HL-60 (cell line): ENCODE measurements at regions not wholly inside any gene's neighbourhood (a gene's known extent, or its start where the extent isn't known, plus 50 kb on each side); places are given as distances from the start of the nearest gene placed in this dataset.

Source experiments
- DNase-seq, 2 experiments: peaks; one replicate each; pipeline ENCODE4 v3.0.0-alpha.2; 2010 to 2020; ENCODE audit warnings: low read depth in 1 of 2, low spot score in 1 of 2
- H3K27ac ChIP-seq: fragments of 250-450 bp; sonication (Bioruptor Pico); replicated peaks from 2 replicates; pipeline ENCODE4 v1.5.1; 2020; ENCODE audit warnings: mild to moderate bottlenecking, moderate library complexity
- H3K27me3 ChIP-seq: fragments of 250-450 bp; sonication (Bioruptor Pico); 2 replicates; pipeline ENCODE4 v1.5.1; 2021; ENCODE audit warnings: mild to moderate bottlenecking, moderate library complexity; ENCODE audit not compliant: insufficient read depth, poor library complexity, severe bottlenecking
- H3K4me3 ChIP-seq: replicated peaks from 2 replicates; pipeline ENCODE4 v1.5.1; 2011; ENCODE audit warnings: mild to moderate bottlenecking, control low read depth, low read length; ENCODE audit not compliant: insufficient read depth
- GABPA ChIP-seq: IDR thresholded peaks from 2 replicates; pipeline ENCODE4 v1.6.1; 2012; ENCODE audit warnings: low read depth
- POLR2AphosphoS5 ChIP-seq: IDR thresholded peaks from 2 replicates; pipeline ENCODE4 v1.6.1; 2012; ENCODE audit warnings: low read depth
- SPI1 ChIP-seq: IDR thresholded peaks from 2 replicates; pipeline ENCODE4 v1.6.1; 2012; ENCODE audit warnings: low read depth, mild to moderate bottlenecking, borderline replicate concordance
- TF ChIP-seq, protein P1 (sequence below): IDR thresholded peaks from 2 replicates; pipeline ENCODE4 v1.6.1; 2012; ENCODE audit warnings: low read depth; ENCODE audit not compliant: insufficient replicate concordance
- TF ChIP-seq, protein P2 (sequence below): IDR thresholded peaks from one replicate; pipeline ENCODE4 v1.5.1; 2011; ENCODE audit warnings: low read length, control low read depth, inconsistent platforms; ENCODE audit not compliant: insufficient read depth

DNA sequence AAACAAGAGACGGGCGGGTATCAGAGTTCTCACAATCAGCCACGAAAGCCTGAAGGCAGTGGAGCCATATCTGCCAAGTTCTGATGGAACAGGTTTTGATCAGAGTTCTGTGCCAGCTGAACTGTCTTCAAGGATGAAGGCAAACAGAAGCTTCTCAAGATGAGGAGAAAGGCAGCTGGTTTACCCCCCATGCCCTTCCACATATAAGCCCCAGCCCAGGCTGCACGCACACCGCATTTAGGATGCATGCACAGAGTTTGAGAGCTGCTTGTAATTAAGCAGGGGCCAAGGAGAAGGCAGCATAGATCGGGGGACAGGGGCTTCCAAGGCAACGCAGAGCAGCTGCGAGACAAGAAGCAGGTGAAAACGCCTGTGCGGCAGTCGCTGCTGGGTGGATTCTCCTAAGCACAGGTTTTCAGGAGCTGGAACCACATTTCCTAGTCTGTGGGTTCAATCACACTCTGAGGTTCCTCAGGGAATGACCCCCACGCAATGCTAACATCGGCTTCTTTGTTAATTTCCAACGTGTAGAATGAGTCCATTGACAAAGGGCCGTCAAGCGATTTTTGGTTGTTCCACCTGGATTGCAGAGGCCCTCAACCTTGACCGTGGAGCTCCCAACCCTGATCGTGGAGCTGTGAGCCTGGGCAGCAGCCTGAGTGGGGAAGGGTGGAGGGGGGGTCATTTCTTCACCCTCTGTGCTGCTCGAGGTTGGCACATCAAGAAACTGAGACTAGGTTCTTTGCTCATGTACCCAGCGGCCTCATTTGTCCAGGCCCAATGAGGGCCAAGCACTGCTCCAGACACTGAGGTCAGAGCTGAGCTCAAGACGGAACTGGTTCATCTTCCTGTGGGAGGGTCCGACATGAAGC lies 81.7 kb upstream of the SHISAL1 start:
- no peak for DNase-seq
- Histone ChIP-seq H3K27ac (no peak overlapping the region), H3K4me3 (no peak overlapping the region), H3K27me3 (no peaks in the 10 kb centered on the region)
- TF ChIP-seq POLR2AphosphoS5 = no peak

DNA sequence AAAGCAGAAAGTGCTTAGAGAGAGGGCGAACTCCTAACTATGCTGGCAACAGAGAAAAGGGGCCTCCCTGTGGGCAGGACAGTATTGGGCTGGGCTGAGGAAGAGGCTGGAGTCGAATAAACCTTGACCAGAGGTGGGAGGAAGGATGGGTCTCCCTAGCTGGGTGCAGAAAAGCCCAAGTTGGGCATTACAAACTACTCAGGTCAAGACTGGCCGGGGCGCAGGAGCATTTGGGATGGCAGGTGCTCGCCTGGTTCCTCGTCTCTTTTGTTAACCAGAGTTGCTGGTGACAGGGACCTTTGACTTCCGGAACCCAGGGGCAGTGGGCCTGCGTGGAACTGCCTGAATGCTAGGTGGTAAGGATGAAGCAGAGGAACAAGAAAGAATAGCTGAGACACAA lies 80.3 kb upstream of the SHISAL1 start:
- no peak overlapping the region for H3K27ac ChIP-seq
- no peaks in the 10 kb centered on the region for H3K27me3 ChIP-seq
- no peak overlapping the region for H3K4me3 ChIP-seq
- TF ChIP-seq GABPA (no peak), SPI1 (no peak), POLR2AphosphoS5 (no peak)
- TF ChIP-seq, protein P1, sequence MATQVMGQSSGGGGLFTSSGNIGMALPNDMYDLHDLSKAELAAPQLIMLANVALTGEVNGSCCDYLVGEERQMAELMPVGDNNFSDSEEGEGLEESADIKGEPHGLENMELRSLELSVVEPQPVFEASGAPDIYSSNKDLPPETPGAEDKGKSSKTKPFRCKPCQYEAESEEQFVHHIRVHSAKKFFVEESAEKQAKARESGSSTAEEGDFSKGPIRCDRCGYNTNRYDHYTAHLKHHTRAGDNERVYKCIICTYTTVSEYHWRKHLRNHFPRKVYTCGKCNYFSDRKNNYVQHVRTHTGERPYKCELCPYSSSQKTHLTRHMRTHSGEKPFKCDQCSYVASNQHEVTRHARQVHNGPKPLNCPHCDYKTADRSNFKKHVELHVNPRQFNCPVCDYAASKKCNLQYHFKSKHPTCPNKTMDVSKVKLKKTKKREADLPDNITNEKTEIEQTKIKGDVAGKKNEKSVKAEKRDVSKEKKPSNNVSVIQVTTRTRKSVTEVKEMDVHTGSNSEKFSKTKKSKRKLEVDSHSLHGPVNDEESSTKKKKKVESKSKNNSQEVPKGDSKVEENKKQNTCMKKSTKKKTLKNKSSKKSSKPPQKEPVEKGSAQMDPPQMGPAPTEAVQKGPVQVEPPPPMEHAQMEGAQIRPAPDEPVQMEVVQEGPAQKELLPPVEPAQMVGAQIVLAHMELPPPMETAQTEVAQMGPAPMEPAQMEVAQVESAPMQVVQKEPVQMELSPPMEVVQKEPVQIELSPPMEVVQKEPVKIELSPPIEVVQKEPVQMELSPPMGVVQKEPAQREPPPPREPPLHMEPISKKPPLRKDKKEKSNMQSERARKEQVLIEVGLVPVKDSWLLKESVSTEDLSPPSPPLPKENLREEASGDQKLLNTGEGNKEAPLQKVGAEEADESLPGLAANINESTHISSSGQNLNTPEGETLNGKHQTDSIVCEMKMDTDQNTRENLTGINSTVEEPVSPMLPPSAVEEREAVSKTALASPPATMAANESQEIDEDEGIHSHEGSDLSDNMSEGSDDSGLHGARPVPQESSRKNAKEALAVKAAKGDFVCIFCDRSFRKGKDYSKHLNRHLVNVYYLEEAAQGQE = no peak
- TF ChIP-seq, protein P2, sequence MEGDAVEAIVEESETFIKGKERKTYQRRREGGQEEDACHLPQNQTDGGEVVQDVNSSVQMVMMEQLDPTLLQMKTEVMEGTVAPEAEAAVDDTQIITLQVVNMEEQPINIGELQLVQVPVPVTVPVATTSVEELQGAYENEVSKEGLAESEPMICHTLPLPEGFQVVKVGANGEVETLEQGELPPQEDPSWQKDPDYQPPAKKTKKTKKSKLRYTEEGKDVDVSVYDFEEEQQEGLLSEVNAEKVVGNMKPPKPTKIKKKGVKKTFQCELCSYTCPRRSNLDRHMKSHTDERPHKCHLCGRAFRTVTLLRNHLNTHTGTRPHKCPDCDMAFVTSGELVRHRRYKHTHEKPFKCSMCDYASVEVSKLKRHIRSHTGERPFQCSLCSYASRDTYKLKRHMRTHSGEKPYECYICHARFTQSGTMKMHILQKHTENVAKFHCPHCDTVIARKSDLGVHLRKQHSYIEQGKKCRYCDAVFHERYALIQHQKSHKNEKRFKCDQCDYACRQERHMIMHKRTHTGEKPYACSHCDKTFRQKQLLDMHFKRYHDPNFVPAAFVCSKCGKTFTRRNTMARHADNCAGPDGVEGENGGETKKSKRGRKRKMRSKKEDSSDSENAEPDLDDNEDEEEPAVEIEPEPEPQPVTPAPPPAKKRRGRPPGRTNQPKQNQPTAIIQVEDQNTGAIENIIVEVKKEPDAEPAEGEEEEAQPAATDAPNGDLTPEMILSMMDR = no peak
- no peak for DNase-seq

DNA sequence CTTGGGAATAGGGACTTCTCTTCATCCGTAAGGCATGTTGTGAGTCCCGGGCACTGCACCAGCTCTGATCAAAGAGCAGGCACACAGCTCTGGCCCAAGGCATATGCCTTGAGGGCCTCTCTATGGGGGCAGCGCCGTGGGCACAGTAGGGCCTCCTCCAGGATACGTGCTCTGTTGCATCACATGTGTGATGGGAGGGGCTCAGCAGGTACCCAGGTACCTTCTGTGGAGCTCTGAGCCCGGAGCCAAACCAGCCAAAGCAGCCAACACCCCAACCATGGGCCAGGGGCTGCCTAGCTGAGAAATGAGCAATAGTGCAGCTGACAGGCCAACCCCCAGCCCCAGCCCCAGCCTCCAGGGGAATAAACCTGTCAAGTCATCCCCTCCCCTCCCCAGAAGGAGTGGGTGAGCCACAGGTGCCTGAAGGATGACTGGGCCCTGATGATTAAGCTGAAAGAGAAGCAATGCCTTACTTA lies 79.7 kb upstream of the SHISAL1 start:
- no peak for DNase-seq

More for the DNA sequence above, 79.7 kb upstream of the SHISAL1 start:
- Histone ChIP-seq H3K27me3 (peaks cover under 1% of the 10 kb centered on the region), H3K4me3 (no peak overlapping the region), H3K27ac (no peak overlapping the region)
- no peak for TF ChIP-seq GABPA
- TF ChIP-seq, protein P2 = no peak
- TF ChIP-seq POLR2AphosphoS5 = no peak
- TF ChIP-seq, protein P1 = no peak
- TF ChIP-seq SPI1 = no peak
